SKM-1 (cell line): ENCODE measurements at regions not wholly inside any gene's neighbourhood (a gene's known extent, or its start where the extent isn't known, plus 50 kb on each side); places are given as distances from the start of the nearest gene placed in this dataset.

Source experiments
- DNase-seq: peaks from one replicate; lab custom pipeline; 2025; ENCODE audit not compliant: unreplicated experiment; lab: John Stamatoyannopoulos, UW

GRCh38 chr11:86726770-86727504 is 54.5 kb upstream of the ME3 start:
- no peak for DNase-seq

GRCh38 chr11:86726118-86726753 is 53.8 kb upstream of the ME3 start:
- no peak for DNase-seq

- no peak for DNase-seq
Measured at GRCh38 chr11:86724137-86724536, 51.7 kb upstream of the ME3 start.

- no peak for DNase-seq
Measured at GRCh38 chr11:86723281-86723680, 50.9 kb upstream of the ME3 start.

- no peak for DNase-seq
Measured at GRCh38 chr11:86722748-86723147, 50.3 kb upstream of the ME3 start.
